GM12864 (cell line): ENCODE measurements at regions not wholly inside any gene's neighbourhood (a gene's known extent, or its start where the extent isn't known, plus 50 kb on each side); places are given as distances from the start of the nearest gene placed in this dataset.

Source experiments
- DNase-seq: peaks from one replicate; pipeline ENCODE4 v3.0.0-alpha.2; 2011; ENCODE audit warnings: low read depth
- H3K4me3 ChIP-seq: 2 replicates; pipeline ENCODE4 v1.5.1; 2011; ENCODE audit warnings: mild to moderate bottlenecking, low read depth, low read length, control low read depth
- TF ChIP-seq, protein P1 (sequence below): IDR thresholded peaks from 2 replicates; pipeline ENCODE4 v1.5.1; 2011; ENCODE audit warnings: low read depth, mild to moderate bottlenecking, moderate library complexity, low read length, control low read depth, inconsistent platforms; ENCODE audit errors: missing control alignments

DNA sequence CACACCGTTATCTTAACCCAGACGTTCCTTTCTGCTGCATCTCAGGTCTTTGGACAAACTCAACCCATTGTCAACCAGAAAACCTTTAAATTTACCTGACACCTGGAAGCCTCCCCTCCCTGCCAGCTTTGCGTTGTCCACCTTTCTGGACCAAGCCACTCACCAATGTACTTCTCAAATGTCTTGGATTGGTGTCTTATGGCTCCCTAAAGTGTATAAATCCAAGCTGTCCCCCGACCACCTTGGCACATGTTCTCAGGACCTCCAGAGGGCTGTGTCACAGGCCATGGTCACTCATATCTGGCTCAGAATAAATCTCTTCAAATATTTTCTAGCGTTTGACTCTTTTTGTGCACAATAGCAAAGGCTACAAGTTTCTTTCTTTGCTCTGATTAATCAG lies 250.0 kb downstream of the DLL1 start:
- TF ChIP-seq, protein P1, sequence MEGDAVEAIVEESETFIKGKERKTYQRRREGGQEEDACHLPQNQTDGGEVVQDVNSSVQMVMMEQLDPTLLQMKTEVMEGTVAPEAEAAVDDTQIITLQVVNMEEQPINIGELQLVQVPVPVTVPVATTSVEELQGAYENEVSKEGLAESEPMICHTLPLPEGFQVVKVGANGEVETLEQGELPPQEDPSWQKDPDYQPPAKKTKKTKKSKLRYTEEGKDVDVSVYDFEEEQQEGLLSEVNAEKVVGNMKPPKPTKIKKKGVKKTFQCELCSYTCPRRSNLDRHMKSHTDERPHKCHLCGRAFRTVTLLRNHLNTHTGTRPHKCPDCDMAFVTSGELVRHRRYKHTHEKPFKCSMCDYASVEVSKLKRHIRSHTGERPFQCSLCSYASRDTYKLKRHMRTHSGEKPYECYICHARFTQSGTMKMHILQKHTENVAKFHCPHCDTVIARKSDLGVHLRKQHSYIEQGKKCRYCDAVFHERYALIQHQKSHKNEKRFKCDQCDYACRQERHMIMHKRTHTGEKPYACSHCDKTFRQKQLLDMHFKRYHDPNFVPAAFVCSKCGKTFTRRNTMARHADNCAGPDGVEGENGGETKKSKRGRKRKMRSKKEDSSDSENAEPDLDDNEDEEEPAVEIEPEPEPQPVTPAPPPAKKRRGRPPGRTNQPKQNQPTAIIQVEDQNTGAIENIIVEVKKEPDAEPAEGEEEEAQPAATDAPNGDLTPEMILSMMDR, result no peak
- DNase-seq, result no peak
- H3K4me3 ChIP-seq, result no peak overlapping the region

DNA sequence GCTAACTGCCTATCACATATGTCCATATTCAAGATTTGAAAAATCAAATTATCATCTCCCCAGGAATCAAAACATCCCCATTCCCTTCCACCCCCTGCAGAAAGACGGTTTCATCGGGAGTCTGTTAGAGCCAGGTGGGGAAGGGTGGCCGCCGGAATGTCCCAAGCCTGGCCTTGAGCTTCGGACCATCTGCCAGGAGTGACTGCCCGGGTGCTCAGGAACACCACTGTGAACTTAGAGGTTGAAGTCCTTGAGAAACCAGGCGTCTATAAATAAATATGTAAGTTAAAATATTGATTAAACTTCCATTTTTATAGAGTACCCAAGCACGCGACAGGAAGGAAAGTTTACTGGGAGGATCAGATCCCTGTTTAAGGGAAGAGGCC lies 250.8 kb downstream of the DLL1 start:
- TF ChIP-seq, protein P1, result no peak
- no peak for DNase-seq
- no peak overlapping the region for H3K4me3 ChIP-seq

- no peak overlapping the region for H3K4me3 ChIP-seq
Observed at GRCh38 chr6:170039156-170040114, 251.4 kb downstream of the DLL1 start.

GRCh38 chr6:170038708-170039107 lies 252.2 kb downstream of the DLL1 start:
- DNase-seq, result no peak
- TF ChIP-seq, protein P1, result no peak
- no peak overlapping the region for H3K4me3 ChIP-seq

More at GRCh38 chr6:170039156-170040114, 251.4 kb downstream of the DLL1 start:
- no peak for DNase-seq
- TF ChIP-seq, protein P1, result no peak

DNA sequence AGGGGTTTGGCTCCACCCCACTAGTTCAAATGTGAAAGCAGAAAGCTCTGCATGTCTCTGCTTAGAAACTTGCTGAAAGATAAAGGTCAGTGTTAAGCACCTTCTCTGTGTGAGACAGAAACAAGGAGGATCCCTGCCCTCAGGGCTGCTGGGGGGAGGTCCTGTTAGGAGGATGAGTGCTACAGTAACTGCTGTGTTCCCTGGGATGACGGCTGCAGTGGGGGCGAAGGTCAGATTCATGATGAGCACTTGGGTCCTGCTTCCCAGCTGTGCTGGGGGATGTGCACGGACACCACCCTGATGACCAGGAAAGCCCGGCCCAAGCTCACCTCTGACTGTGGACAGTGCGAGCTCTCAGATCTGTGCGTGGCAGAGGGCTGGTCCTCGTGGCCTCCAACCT lies 252.6 kb downstream of the DLL1 start:
- no peak overlapping the region for H3K4me3 ChIP-seq
- DNase-seq, result no peak
- TF ChIP-seq, protein P1, result no peak

DNA sequence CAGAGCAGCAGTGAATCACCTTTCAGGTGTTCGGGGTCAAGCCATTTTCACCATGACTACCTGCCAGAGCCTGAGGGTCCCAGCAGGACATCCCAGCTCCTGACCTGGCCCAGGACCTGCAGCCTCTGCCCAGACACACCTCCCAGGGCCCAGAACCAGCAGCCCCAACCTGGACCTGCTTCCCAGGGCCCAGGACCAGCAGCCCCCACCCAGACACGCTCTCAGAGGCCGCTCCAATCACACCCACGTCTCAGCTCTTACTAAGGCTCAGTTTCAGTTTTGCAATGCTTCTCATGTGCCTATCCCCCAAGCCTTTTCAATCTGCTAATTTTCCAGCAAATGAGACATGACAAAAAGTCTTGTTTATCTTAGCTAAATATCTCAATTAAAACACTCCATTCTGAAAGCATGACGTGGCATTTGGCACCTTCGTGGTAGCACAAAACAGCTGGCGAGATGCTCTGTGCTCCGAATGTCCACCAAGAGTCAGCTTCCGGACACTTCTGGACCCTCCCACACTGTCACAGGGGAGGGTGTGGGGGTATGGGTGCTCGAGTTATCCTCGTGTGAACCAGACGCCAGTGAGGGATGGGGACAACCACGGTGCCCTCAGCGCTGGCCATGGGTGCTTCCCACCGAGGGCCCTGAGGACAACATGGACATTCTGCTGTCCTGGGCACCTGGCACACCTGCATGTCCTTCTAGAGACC lies 253.2 kb downstream of the DLL1 start:
- H3K4me3 ChIP-seq, result no peak overlapping the region
- no peak for DNase-seq
- TF ChIP-seq, protein P1, result no peak
